ENCODE measurements at regions not wholly inside any gene's neighbourhood (a gene's known extent, or its start where the extent isn't known, plus 50 kb on each side); places are given as distances from the start of the nearest gene placed in this dataset.

DNA sequence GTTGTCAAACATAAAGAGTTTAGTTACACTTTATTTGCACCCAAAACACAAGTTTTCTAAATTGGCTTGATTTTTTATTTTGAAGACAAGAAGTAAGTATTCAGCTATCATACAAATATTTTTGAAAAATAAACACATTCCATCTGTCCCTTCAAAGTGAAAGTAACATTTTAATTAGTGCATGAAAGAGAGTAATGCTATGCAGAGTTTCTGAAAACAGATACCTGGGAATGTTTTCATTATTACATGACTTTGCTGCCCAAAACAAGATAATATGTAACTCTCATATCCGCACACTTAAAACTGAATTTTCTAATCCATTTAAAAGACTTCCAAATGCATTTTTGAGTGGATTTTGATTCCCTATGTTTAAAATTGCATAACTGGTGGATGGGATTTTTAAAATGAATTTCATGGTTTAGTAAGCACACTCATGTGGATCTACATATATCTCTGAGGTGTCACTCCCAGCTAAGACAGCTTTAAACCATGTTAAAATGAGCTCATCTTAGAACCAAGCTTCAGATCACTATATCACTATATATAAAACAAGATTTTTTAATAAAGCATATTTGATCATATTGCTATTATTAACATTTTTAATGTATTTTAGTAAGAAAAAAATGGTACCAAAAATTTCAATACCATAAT lies 127.5 kb downstream of the ATPSCKMT start:
- no peak for TF ChIP-seq CTCF (IDR thresholded peaks at IDR 0.05; ENCODE audit: insufficient read depth, low read length, poor library complexity, severe bottlenecking)
- H3K27me3 ChIP-seq (ENCODE audit: control insufficient read depth, insufficient read depth, low read length), result no peaks in the 10 kb centered on the region
- DNase-seq (ENCODE audit: low read depth), result no peak
- no peaks in the 10 kb centered on the region for H3K36me3 ChIP-seq (ENCODE audit: control insufficient read depth, insufficient read depth, low read length)
- H3K4me3 ChIP-seq (ENCODE audit: low read depth, low read length), result no peak overlapping the region

- Histone ChIP-seq H3K27me3 (ENCODE audit: control insufficient read depth, insufficient read depth, low read length) (no peaks in the 10 kb centered on the region), H3K4me3 (ENCODE audit: low read depth, low read length) (no peak overlapping the region), H3K36me3 (ENCODE audit: control insufficient read depth, insufficient read depth, low read length) (no peaks in the 10 kb centered on the region)
- no peak for TF ChIP-seq CTCF (IDR thresholded peaks at IDR 0.05; ENCODE audit: insufficient read depth, low read length, poor library complexity, severe bottlenecking)
- DNase-seq (ENCODE audit: low read depth), result no peak
Observed at GRCh38 chr5:10120934-10121333, 128.8 kb downstream of the ATPSCKMT start.

- Histone ChIP-seq H3K4me3 (ENCODE audit: low read depth, low read length) (no peak overlapping the region), H3K27me3 (ENCODE audit: control insufficient read depth, insufficient read depth, low read length) (no peaks in the 10 kb centered on the region), H3K36me3 (ENCODE audit: control insufficient read depth, insufficient read depth, low read length) (no peaks in the 10 kb centered on the region)
- TF ChIP-seq CTCF (IDR thresholded peaks at IDR 0.05; ENCODE audit: insufficient read depth, low read length, poor library complexity, severe bottlenecking), result no peak
- DNase-seq (ENCODE audit: low read depth), result no peak
Observed at GRCh38 chr5:10118150-10118549, 131.5 kb downstream of the ATPSCKMT start.

GRCh38 chr5:10116594-10116993 lies 133.1 kb downstream of the ATPSCKMT start:
- no peak for DNase-seq (ENCODE audit: low read depth)
- Histone ChIP-seq H3K4me3 (ENCODE audit: low read depth, low read length) (no peak overlapping the region), H3K27me3 (ENCODE audit: control insufficient read depth, insufficient read depth, low read length) (no peaks in the 10 kb centered on the region), H3K36me3 (ENCODE audit: control insufficient read depth, insufficient read depth, low read length) (no peaks in the 10 kb centered on the region)
- no peak for TF ChIP-seq CTCF (IDR thresholded peaks at IDR 0.05; ENCODE audit: insufficient read depth, low read length, poor library complexity, severe bottlenecking)

GRCh38 chr5:10115669-10116068 lies 134.0 kb downstream of the ATPSCKMT start:
- TF ChIP-seq CTCF (IDR thresholded peaks at IDR 0.05; ENCODE audit: insufficient read depth, low read length, poor library complexity, severe bottlenecking), result no peak
- no peak overlapping the region for H3K4me3 ChIP-seq (ENCODE audit: low read depth, low read length)
- no peaks in the 10 kb centered on the region for H3K27me3 ChIP-seq (ENCODE audit: control insufficient read depth, insufficient read depth, low read length)
- DNase-seq (ENCODE audit: low read depth), result no peak
- no peaks in the 10 kb centered on the region for H3K36me3 ChIP-seq (ENCODE audit: control insufficient read depth, insufficient read depth, low read length)

DNA sequence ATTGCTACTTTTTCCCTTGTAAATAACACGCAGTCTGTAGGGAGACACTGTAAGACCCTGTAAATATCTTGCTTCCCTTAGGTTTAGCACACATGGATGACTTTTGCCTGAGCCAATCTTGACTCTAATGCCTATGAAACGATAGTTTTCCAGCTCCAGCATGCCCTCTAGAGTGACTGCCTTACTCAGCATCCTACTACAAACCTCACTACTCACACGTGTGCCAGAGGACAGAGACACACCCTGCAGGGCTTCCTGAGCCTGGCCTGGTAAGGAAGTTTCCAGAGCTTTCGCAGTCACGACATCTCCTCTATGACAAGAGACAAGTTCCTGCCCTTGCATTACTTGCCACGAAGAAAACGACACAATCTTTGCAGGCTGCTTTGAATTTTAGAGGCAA lies 138.1 kb downstream of the ATPSCKMT start:
- no peaks in the 10 kb centered on the region for H3K27me3 ChIP-seq (ENCODE audit: control insufficient read depth, insufficient read depth, low read length)
- peak; percentile 8 for TF ChIP-seq CTCF (IDR thresholded peaks at IDR 0.05; ENCODE audit: insufficient read depth, low read length, poor library complexity, severe bottlenecking)
- no peak for DNase-seq (ENCODE audit: low read depth)
- no peak overlapping the region for H3K4me3 ChIP-seq (ENCODE audit: low read depth, low read length)
- no peaks in the 10 kb centered on the region for H3K36me3 ChIP-seq (ENCODE audit: control insufficient read depth, insufficient read depth, low read length)

All from kidney epithelial cell (primary cell).